NCI-H2081 (cell line): ENCODE measurements at regions not wholly inside any gene's neighbourhood (a gene's known extent, or its start where the extent isn't known, plus 50 kb on each side); places are given as distances from the start of the nearest gene placed in this dataset.
"Not testable (repeated sequence)": the region's sequence is repeated elsewhere in the genome, so short reads cannot be mapped to it uniquely, and the experiment has no call there.

Source experiments
- DNase-seq, 2 experiments: peaks; one replicate each; lab custom pipeline; 2025; lab: John Stamatoyannopoulos, UW

DNA sequence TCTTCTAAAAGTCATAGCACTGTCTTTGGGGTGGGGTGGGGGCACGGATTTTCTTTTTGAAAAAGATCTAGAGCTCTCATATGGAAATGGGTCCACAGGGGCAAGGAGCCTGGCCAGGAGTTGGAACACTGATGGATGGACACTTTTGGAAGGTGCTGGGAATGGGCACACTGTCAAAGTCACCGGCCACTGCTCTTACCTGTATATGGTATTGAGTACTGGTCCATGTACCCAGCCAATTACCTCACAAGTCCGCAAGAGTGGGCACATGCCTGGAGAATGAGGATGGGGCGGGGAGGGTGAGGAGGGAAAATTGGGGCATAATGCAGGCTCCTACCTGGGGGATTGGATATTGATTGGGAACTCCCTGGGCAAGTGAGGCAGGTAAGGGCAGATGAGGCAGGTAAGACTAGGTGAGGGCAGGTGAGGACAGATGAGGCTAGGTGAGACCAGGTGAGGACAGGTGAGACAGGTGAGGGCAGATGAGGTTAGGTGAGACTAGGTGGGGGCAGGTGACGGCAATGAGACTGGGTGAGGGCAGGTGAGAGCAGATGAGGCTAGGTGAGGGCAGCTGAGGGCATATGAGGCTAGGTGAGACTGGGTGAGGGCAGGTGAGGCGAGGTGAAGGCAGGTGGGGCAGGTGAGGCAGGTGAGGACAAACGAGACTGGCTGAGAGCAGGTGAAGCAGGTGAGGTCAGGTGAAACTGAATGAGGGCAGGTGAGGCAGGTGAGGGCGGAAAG, 167.9 kb downstream of the NRN1 start:
- DNase-seq: no peak

DNA sequence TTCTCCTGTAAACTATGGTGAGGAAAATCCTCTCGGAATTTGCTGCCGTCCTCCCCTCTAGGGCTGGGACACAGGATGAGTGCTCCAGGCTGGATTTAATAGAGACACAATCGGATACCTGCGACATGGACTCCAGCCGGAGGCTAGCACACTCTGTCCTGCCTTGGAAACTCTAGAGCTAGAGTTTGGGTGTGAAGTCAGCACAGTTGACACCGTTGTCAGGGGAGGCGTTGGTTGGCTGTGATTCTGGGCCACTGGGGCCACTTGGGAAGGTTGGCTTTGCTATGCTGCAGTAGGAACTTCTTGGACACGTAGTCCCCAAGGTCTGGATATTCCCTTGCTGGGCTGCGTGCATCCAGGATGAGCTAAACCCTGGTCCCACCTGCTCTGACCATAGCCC, 169.4 kb downstream of the NRN1 start:
- DNase-seq: no peak

DNA sequence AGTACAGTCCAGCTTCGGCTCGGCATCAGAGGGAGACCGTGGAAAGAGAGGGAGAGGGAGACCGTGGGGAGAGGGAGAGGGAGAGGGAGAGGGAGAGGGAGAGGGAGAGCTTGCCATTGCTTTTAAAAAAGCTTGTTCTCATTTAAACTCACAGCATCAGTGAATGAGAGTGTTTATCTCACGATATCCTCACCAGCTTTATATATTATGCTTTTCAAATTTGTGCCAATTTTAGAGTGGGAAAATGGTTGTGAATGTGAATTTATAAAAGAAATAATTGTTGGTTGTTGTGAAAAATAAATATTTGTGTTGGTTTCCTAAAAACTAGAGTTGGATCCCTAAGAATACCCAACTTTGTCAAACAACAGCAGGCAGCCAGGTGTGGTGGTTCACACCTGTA, 170.1 kb downstream of the NRN1 start:
- DNase-seq: not testable (repeated sequence)

DNA sequence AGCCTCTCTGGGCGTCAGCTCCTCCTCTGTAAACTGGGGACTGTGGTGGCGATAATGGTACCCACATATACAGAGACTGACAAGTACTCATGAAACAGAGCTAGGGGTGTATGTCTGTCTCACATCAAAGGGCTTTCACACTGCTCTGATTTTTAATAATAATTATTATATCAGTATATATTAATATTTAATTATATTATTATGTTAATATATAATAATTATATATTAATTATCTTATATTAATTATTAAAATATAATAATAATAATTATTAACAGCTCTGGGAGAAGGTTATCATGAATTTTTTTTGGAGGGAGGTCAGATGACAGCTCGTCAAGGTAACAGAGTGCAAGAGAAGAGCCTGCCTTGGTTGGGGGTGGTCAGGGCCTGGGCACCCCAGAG, 173.6 kb downstream of the NRN1 start:
- no peak for DNase-seq

DNA sequence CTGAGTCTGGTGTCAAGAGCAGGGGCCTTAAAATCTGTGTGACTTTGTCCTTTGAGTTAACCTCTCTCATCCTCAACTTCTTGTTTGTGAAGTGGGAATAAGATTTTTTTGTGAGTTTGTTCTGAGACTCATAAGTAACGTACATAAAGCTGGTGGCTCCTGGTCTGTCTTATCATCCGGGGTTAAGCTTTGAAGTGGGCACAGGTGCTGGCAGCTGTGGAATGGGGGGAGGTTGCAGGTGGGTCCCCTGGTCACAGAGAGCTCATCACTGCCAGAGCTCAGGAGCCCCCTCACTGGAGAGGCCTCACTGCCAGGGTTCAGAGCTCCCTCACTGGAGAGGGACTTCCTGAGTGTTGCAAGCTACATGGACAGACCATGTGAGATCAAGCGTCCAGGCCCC, 174.1 kb downstream of the NRN1 start:
- DNase-seq: no peak

DNA sequence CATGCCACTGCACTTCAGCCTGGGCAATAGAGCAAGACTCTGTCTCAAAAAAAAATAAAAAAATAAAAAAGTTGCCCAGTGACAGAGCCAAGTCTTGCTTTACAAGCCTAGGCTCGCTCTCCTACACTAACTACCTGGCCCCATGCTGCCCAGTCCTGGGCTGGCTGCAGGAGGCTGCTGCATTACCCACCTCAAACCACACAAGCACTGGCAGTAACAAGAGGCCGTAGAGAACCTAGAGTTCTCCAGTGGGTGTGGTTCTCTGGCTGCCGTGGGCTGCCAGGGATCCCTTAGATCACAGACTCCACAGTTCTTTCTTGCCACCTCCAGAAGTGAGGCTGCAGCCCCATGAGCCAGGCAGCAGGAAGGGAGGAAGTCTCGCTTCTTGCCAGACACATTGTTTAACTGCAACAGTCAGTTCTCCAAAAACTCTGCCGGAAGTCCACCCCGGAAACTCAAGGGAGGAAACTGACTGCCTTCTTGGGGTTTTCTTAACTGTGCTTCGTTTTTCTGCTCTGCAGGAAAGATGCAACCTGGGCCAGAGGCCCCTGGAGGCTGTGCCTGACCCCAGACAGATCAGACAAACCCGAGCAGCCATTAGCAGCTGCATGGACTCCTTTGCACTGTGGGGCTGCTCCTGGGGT, 175.4 kb downstream of the NRN1 start:
- not testable (repeated sequence) for DNase-seq

DNA sequence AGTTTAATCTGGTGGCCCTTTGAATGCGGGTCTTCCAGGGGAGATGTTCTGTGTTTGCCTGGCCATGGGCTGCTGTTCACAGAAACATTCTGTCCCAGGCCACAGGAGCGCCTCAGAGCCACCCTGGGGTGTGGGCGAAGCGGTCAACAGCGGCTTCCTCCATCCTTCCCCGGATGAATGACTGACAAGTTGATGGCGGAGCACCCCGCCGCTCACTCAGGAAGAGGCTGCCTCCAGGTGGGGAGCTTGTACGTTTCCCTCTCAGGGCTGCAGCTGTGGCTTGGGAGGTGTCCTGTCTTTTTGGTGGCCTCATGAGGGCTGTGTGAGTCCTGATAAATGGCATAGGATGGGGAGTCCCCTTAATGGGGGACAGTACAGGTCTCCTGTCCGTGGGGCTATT, 178.4 kb downstream of the NRN1 start:
- DNase-seq: no peak

DNA sequence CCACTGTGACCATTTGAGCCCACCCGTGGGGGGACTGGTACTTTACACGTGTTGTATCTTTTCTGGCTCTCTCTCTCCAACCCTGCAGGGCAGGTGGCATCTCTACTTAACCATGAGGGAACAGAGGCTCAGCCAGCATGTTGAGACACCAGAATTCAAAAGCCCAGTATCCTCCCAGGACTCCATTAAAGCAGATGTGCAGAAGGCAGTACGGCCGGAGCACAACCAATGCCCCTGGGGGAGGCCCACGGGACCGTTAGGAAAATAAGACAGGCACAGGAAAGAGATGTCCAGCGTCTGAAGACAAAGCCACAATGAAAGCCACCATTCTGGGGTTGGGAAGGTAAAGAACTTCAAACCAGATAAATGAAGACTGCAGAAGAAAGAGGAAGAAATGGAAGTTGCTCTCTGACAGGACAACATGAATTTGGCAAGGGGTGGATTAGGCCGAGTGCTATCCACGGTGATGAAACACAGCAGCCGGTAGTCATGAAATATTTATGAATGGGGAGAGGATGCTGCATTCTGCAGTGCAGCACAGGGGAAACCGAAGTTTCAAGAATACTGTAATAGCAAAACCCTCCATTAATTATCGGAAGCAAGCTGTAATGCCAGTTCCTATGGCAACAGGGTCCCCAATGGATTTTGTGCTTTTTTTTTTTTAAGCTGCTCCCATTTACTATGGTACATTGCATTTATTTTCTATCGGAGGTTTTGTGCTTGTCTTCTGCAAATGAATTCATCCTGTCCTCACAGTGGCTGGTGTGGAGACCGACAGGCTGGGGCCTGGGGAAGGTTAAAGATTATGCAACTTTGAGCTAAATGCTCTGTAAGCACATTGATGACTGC, 179.4 kb downstream of the NRN1 start:
- no peak for DNase-seq

DNA sequence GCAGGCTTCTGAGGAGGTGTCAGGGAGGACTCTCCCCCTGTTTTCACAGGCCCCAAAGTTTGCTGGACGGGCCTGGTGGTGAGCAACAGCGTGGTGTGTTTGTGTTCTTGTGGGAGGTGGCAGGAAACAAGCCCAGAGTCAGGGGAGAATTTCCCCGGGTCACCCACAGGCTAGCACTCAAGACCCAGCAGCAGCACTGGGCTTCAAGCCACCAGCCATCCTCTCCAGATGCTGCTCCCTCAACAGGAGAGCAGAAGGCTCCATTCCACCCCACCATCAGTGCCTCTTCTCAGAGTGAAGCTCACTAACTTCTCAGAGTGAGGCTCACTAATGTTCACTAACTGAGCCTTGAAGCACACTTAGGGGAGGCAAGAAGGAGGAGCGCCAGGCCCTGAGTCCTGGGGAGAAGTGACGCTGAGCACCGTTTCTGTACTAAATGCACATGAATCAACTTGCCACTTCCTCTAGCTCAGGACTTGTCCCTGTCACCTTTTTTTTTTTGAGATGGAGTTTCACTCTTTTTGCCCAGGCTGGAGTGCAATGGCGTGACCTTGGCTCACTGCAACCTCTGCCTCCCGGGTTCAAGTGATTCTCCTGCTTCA, 182.2 kb downstream of the NRN1 start:
- DNase-seq: not testable (repeated sequence)
